HG02885 (cell line): ENCODE measurements at regions not wholly inside any gene's neighbourhood (a gene's known extent, or its start where the extent isn't known, plus 50 kb on each side); places are given as distances from the start of the nearest gene placed in this dataset.
"Not testable (repeated sequence)": the region's sequence is repeated elsewhere in the genome, so short reads cannot be mapped to it uniquely, and the experiment has no call there.

Experiments
- ATAC-seq: cut with Tn5 transposase; IDR thresholded peaks from one replicate; pipeline ENCODE4 v1.9.1; 2021; ENCODE audit warnings: mild to moderate bottlenecking; ENCODE audit not compliant: unreplicated experiment, poor library complexity

GRCh38 chr2:228798458-228799207 is 472.5 kb downstream of the PID1 start:
- ATAC-seq = no peak

DNA sequence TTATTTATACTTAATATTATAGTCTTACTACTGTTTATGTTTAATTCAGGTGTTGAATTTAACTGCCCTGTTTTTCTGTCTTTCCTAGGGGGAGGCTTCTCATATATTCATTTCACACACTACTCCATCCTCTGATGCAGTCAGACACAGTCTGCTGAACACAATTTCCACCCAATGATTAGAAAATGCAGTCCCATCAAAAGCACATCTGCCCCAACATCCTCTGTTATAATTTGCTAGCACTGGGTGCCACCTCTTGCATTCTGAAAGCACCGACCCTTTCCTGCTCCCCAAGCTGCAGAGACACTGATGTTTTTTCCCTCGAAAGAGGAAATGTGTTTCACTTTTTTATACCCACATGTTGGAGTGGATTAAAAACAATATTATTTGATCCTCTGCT is 474.7 kb downstream of the PID1 start:
- ATAC-seq = no peak

- ATAC-seq = no peak
Observed at GRCh38 chr2:228793116-228793515, 478.0 kb downstream of the PID1 start.

- ATAC-seq = no peak
Observed at GRCh38 chr2:228786901-228787300, 484.2 kb downstream of the PID1 start.

- no peak for ATAC-seq
Observed at GRCh38 chr2:228782281-228782680, 488.8 kb downstream of the PID1 start.

DNA sequence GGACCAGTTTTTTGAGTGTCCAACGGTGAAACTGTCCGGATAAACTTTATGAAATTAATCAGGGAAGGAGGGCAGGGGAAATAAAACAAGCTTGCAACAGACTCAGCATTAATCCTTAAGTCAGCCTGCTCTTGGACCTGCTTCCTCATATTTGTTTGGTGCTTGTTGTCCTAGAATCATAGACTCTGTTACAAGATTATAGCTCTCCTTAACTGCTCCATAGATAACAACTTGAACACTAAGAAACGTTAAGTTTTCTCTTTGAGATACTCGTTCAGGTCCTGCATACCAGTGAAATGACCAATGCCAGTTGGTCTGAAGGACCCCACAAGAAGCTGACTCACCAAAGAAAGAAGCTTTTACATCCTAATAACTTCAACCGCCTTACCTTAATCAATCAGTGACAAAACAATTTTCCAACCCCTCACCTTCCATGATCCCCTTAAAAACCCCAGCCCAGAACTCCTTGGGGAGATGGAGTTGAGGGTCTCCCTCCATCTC is 493.2 kb downstream of the PID1 start:
- ATAC-seq = no peak

DNA sequence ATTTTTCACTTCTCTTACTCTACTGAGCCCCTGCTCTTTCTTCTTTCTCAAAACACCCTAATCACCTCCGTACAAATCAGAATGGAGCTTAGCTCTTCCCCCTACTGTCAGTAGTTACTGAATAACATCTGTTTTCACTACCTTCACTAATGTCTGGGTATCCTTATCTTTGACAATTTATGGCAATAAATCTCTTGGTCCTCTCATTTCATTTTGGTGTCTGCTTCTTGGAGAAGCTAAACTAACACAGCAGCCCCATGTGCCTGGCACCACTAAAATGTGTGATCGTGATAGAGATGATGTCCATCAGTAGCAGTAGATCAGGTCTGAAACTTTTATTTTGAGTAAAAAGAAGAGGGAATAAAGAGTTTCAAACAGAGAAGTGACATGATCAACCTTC is 496.5 kb downstream of the PID1 start:
- no peak for ATAC-seq

DNA sequence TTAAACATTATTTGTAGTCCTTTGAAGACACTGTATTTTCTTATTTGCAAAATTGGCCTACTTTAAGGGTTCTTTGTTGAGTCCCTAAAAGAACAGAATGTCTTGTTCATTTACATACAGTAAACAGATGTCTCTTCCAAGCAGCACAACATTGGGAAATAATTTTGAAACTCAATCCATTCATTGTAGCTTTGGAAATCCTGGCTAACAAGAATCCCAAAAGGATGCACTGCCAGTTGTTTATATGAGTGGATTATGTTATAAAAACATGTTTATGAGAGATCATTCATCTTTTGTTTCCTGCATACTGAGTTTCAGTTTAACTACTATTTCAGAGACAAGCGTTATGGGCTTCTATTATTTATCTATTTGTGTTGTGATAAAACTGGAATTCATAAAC is 499.3 kb downstream of the PID1 start:
- no peak for ATAC-seq

DNA sequence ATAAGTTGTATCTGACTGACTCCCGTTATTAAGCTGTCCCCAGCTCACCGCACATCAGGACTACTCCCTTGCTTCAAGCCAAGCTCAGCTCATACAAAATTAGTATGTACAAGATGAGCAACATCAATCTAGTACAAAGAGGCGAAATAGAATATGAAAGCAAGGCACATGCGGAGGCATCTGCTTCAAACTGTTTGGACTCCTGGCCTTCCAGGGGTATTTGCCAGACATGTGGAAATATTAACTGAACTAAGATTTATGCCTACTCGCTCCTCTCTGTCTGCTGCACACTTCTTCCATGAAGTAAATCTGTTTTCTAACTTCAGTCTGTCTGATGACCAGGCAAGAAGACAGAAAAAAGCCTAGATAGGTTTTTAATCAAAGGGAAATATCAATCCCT is 499.8 kb downstream of the PID1 start:
- no peak for ATAC-seq

GRCh38 chr2:228768818-228769217 is 502.3 kb downstream of the PID1 start:
- ATAC-seq = no peak

DNA sequence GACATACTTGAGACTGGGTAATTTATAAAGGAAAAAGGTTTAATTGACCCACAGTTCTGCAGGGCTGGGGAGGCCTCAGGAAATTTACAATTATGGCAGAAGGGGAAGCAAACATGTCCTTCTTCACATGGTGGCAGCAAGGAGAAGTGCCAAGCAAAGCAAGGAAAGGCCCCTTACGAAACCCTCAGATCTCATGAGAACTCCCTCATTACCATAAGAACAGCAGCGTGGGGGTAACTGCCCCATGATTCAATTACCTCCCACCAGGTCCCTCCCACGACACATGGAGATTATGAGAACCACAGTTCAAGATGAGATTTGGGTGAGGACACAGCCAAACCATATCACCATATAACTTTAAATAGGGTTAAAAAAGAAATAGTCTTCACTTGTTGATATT is 502.9 kb downstream of the PID1 start:
- not testable (repeated sequence) for ATAC-seq

- no peak for ATAC-seq
Observed at GRCh38 chr2:228767196-228767595, 503.9 kb downstream of the PID1 start.

- no peak for ATAC-seq
Observed at GRCh38 chr2:228763379-228763981, 507.6 kb downstream of the PID1 start.

DNA sequence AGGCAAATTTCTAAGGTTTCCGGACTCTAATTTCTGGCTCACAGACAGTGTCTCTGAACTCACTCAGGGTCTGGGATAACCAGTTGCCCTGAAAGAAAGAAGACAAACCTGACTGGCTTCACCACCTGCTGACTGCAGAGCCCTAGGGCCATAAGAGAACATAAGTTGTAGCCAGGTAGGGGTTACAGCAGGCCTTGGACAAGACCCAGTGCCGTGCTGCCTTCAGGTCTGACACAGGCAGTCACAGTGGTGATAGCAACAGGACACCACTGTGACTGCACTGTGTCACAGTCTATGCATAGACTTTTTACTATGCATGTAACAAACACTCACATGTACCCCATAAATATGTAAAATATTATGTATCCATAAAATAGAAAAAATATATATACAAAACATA is 508.5 kb downstream of the PID1 start:
- no peak for ATAC-seq

DNA sequence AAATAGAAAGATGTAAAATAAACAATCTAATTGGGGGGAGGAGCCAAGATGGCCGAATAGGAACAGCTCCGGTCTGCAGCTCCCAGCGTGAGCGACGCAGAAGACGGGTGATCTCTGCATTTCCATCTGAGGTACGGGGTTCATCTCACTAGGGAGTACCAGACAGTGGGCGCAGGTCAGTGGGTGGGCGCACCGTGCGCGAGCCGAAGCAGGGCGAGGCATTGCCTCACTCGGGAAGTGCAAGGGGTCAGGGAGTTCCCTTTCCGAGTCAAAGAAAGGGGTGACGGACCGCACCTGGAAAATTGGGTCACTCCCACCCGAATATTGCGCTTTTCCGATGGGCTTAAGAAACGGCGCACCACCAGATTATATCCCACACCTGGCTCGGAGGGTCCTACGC is 515.4 kb downstream of the PID1 start:
- not testable (repeated sequence) for ATAC-seq

DNA sequence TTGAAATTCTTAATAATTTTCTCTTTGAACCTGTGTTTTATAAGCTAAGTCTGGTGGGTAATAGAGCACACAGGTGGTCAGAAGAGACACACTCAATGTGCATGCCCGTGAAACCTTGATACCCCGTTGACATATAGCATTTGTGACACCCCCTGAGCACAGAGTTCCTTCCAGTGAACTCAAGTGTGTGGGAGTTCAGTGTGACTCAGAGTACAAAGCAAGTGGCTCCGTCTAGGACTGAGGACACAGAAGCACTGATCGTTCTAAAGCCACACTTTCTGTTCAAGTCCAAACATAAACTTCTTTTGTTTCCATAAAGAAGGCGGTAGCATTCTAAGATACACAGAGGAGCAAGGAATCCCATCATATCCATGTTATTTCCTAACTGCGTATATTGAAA is 523.6 kb downstream of the PID1 start:
- ATAC-seq = no peak

DNA sequence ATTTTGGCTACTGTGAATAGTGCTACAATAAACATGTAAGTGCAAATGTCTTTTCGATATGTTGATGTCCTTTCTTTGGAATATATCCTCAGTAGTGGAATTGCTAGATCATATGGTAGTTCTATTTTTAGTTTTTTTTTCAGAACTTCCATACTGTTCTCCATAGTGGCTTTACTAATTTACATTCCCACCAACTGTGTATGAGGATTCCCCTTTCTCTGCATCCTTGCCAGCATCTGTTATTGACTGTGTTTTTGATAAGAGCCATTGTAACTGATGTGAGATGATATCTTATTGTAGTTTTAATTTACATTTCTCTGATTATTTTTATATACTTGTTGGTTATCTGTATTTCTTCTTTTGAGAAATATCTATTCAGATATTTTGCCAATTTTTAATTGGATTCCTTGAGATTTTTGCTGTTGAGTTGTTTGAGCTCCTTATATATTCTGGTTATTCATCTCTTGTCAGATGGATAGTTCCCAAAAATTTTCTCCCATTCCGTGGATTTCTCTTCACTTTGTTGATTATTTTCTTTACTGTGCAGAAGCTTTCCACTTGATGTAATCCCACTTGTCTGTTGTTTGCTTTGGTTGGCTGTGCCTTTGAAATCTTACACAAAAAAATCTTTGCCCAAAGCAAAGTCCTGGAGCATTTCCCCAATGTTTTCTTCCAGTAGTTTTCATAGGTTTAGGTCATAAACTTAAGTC is 532.3 kb downstream of the PID1 start:
- ATAC-seq = no peak

DNA sequence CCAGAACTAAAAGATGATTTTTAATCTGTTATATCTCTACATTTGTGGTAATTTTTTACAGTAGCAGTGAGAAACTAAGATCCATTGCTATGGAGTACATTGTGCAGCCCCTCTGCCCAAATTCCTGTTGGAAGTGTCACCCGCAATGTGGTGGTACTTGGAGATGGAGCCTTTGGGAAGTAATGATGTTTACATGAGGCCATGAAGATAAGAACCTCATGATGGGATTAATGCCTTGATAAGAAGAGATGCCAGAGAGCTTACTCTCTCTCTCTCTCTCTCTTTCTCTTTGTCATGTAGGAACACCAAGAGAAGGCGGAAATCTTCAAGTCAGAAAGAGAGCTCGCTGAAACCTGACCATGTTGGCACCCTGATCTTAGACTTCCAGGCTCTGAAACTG is 535.4 kb downstream of the PID1 start:
- ATAC-seq = no peak

DNA sequence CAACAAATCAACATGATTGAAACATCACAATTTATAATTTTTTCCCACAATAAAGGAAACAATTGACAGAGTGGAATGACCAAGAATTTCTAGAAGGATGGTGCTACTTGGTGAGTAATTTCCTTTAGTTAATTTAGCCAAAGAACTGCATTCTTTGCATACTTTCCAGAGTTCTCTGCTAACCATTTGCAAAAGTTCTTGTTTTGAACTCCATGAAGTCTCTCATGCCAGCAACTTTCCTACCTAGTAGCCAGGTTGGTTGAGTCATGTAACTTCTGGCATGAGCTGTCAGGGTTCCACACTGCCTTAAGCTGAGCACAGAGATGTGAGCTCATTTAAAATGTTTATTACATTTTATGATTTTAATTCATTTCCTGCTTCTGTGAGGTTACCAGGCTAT is 539.6 kb downstream of the PID1 start:
- no peak for ATAC-seq

DNA sequence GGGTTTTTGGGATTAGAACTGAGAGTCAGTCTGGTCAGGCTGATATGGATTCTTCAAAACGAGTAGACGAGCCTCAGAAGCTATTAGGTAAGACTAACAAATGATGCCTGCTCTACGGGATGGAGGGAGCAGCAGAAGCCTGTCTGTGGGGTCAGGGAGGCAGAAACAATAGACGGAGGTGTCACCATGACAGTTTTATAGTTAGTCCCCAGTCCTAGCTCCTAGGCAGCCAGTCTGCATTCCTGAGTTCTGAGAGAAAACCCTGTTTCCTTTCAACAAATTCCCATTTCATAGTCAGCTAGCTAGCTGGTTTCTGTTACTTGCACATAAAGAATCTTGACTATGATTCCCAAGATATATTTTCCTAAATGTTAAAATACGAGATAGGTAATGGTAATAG is 542.1 kb downstream of the PID1 start:
- ATAC-seq = no peak

GRCh38 chr2:228725031-228725430 is 543.5 kb upstream of the SPHKAP start:
- ATAC-seq = no peak
